PC-9 (cell line): ENCODE measurements at regions not wholly inside any gene's neighbourhood (a gene's known extent, or its start where the extent isn't known, plus 50 kb on each side); places are given as distances from the start of the nearest gene placed in this dataset.

Source experiments
- EZH2 ChIP-seq: fragments of 200-600 bp; sonication (generic); IDR thresholded peaks from 2 replicates; pipeline ENCODE4 v1.8.0; 2017; ENCODE audit warnings: antibody characterized with exemption, low read depth
- TF ChIP-seq, protein P1 (sequence below): fragments of 200-600 bp; sonication (generic); conservative IDR thresholded peaks from 2 replicates; pipeline ENCODE4 v1.6.1; 2017; ENCODE audit warnings: mixed run types, antibody characterized with exemption, mild to moderate bottlenecking, moderate library complexity

DNA sequence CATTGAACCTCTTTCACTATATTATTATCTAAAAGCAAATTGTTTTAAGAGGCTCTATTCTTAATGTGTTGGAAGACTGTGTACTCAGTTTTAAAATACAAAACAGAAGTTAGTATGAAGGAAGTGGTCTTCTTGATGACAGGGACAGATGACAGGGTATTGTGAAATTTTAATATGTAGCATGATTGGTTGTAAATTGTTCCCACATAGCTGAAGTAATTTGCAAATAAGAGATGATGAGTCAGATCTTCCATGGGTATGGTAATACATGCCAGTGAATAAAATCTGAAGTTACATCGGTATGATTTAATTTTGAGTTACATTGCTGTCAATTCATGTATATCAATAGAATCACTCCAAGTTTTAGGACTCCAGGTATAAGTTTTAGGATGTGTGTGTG, 454.8 kb downstream of the AEBP2 start:
- TF ChIP-seq, protein P1, sequence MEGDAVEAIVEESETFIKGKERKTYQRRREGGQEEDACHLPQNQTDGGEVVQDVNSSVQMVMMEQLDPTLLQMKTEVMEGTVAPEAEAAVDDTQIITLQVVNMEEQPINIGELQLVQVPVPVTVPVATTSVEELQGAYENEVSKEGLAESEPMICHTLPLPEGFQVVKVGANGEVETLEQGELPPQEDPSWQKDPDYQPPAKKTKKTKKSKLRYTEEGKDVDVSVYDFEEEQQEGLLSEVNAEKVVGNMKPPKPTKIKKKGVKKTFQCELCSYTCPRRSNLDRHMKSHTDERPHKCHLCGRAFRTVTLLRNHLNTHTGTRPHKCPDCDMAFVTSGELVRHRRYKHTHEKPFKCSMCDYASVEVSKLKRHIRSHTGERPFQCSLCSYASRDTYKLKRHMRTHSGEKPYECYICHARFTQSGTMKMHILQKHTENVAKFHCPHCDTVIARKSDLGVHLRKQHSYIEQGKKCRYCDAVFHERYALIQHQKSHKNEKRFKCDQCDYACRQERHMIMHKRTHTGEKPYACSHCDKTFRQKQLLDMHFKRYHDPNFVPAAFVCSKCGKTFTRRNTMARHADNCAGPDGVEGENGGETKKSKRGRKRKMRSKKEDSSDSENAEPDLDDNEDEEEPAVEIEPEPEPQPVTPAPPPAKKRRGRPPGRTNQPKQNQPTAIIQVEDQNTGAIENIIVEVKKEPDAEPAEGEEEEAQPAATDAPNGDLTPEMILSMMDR: no peak
- TF ChIP-seq EZH2: no peak
